Activated CD4-positive, alpha-beta memory T cell treated with anti-CD3 and anti-CD28 coated beads, Interleukin-2, amount 10 ng/mL, durations not matched to agents 7 days and 5 days (primary cell): ENCODE measurements at regions not wholly inside any gene's neighbourhood (a gene's known extent, or its start where the extent isn't known, plus 50 kb on each side); places are given as distances from the start of the nearest gene placed in this dataset.
A peak's percentile ranks its signal among the peaks of the same experiment; 100 is the strongest.

ENCODE experiments used
- CTCF ChIA-PET: fragments of 350-600 bp; sonication (Branson Sonifier 250); formaldehyde crosslinking; loops from one replicate; lab custom pipeline; 2021; ENCODE audit warnings: antibody characterized with exemption, inconsistent platforms; lab: Charles Lee
- POLR2A ChIA-PET: fragments of 350-600 bp; sonication (Branson Sonifier 250); formaldehyde crosslinking; loops from one replicate; lab custom pipeline; 2021; ENCODE audit warnings: antibody characterized with exemption; lab: Charles Lee
- DNase-seq: peaks from one replicate; pipeline ENCODE4 v3.0.0-alpha.2; 2020
- H3K27ac Mint-ChIP-seq: one replicate; pipeline ENCODE4 v1.8.0; 2021; ENCODE audit warnings: mild to moderate bottlenecking, mixed read lengths
- H3K27me3 Mint-ChIP-seq: one replicate; pipeline ENCODE4 v1.8.0; 2021; ENCODE audit warnings: mixed read lengths
- H3K36me3 Mint-ChIP-seq: one replicate; pipeline ENCODE4 v1.8.0; 2021; ENCODE audit warnings: low read depth, mixed read lengths
- H3K4me1 Mint-ChIP-seq: one replicate; pipeline ENCODE4 v1.8.0; 2021; ENCODE audit warnings: mixed read lengths
- H3K4me3 Mint-ChIP-seq: one replicate; pipeline ENCODE4 v1.8.0; 2021; ENCODE audit warnings: mild to moderate bottlenecking, mixed read lengths
- H3K9me3 Mint-ChIP-seq: one replicate; pipeline ENCODE4 v1.8.0; 2021; ENCODE audit warnings: mixed read lengths

DNA sequence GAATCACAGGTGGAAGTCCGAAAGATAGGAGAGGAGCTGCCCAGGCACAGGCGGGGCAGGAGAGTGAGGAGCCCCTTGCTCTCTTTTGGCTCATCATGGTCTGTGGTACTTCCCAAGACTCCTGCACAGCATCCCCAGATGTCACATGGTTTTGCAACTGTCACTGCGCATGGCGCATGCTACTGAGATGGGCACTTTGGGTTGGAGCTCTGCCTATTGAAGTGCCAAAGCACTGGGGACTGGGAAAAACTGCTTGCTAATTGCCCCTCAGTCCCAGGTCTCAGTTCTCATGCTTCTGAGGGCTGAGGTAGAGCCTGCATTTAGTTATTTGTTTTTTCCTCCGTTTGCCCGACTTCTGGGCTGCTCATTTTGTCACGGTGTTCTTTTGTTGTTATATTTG is 156.8 kb upstream of the CDH13 start:
- no peak for DNase-seq
- no peak overlapping the region for H3K27ac Mint-ChIP-seq
- peaks cover 3% of the 10 kb centered on the region for H3K27me3 Mint-ChIP-seq
- no peak overlapping the region for H3K4me3 Mint-ChIP-seq
- ChIA-PET CTCF (no interaction called here), POLR2A (no interaction called here)
- no peaks in the 10 kb centered on the region for H3K9me3 Mint-ChIP-seq
- no peaks in the 10 kb centered on the region for H3K4me1 Mint-ChIP-seq
- no peaks in the 10 kb centered on the region for H3K36me3 Mint-ChIP-seq

DNA sequence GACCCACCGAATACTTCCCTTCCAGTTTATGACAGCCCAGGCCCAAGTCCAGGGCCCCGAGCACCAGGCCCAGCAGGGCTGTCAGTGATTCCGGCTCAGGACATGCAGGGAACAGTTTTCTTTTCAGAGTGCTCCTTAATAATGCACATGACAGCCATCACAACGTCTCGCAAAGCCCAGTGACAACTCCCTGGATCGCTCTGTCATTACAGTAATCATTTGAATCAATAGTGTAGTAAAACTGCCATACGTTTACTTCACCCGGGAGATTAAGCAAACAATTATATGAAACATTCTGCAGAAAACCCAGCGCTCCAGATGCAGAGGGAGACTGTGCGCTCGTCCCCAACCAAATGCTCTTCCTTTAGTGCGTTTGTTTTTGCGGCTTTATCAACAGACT is 162.6 kb upstream of the CDH13 start:
- Mint-ChIP-seq H3K27me3 (no peaks in the 10 kb centered on the region), H3K4me1 (no peaks in the 10 kb centered on the region), H3K4me3 (no peak overlapping the region), H3K36me3 (no peaks in the 10 kb centered on the region), H3K9me3 (no peaks in the 10 kb centered on the region), H3K27ac (no peak overlapping the region)
- CTCF ChIA-PET = no interaction called here
- DNase-seq = no peak
- POLR2A ChIA-PET = no interaction called here

DNA sequence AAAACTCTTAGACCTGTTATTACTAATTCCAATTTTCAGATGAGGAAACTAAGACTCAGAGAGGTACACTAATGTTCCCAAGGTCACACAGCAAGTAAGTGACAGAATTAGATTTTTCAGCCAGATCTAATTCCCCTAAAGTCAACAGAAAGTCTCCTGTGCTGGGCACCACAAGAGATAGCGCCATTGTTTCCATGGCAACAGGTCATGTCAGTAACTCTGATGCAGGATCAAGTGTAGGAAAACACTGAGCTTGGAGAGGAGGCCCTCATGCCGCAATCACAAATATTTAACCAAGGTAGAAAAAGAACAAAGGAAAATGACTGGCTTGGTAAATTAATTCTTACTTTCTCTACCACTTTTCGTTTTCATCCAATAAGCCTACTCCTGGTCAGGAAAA is 166.0 kb upstream of the CDH13 start:
- Mint-ChIP-seq H3K36me3 (no peaks in the 10 kb centered on the region), H3K4me3 (no peak overlapping the region), H3K27me3 (no peaks in the 10 kb centered on the region), H3K4me1 (no peaks in the 10 kb centered on the region), H3K27ac (no peak overlapping the region), H3K9me3 (no peaks in the 10 kb centered on the region)
- no peak for DNase-seq
- ChIA-PET CTCF (no interaction called here), POLR2A (no interaction called here)

DNA sequence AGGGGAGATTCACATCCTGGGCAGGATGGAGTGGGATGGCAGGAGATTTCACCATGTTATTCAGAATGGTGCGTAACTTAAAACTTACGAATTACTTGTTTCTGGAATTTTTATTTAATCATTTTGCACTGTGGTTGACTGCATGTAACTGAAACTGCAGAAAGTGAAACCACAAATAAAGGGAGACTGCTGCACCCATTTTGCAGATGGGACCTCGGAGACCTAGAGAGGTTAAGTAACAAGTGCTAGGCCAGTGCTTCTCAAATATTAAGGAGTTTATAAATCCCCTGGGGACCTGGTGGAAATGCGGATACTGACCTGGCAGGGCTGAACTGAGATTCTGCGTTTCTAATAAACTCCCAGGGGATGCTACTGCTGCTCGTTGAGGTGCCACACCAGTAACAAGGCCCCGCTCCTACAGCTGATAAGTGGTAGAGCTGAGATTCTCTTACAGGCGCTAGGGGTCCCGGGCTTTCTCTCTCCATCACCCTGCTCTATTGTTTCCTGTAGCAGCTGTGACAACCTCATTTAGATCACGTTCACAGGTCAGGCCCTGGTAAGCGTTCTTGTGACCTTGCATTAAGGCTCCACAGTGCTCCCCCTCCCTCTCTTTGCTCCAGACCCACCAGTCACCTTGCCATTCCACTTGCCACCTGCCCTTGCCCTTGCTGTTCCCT is 167.1 kb upstream of the CDH13 start:
- Mint-ChIP-seq H3K27ac (no peak overlapping the region), H3K4me3 (no peak overlapping the region), H3K36me3 (no peaks in the 10 kb centered on the region), H3K27me3 (no peaks in the 10 kb centered on the region), H3K4me1 (no peaks in the 10 kb centered on the region), H3K9me3 (no peaks in the 10 kb centered on the region)
- DNase-seq = no peak
- POLR2A ChIA-PET = no interaction called here
- CTCF ChIA-PET = no interaction called here

DNA sequence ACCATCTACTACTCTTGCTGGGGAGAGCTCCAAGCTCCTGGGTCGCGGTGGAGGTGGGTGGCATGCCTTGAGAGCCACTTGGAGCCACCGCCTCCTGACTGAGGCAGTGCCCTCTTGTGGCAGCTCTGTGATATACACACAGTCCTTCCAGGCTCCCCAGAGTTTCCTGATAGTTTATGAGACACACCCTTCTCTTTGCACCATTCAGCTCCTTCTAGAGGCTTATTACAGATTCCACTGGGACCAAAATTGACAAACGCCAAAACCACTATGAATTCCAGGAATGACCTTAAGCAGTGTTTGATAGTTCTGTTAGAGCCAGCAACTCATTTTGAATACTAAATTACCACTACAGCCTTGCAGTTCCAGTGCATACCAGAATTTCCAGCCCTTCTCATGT is 170.1 kb upstream of the CDH13 start:
- POLR2A ChIA-PET = interaction anchor here (1.1 kb wide), 1 partner anchor 10 kb away, joined by 3 read pairs; no protein-coding TSS in a partner anchor
- peak; percentile 42 for DNase-seq
- Mint-ChIP-seq H3K36me3 (no peaks in the 10 kb centered on the region), H3K9me3 (no peaks in the 10 kb centered on the region), H3K4me1 (no peaks in the 10 kb centered on the region), H3K27ac (no peak overlapping the region), H3K27me3 (no peaks in the 10 kb centered on the region), H3K4me3 (no peak overlapping the region)
- CTCF ChIA-PET = interaction anchor here (0.8 to 1.9 kb wide), 9 partner anchors 9 to 227 kb away, joined by 3 to 24 read pairs (median 5); no protein-coding TSS in a partner anchor

DNA sequence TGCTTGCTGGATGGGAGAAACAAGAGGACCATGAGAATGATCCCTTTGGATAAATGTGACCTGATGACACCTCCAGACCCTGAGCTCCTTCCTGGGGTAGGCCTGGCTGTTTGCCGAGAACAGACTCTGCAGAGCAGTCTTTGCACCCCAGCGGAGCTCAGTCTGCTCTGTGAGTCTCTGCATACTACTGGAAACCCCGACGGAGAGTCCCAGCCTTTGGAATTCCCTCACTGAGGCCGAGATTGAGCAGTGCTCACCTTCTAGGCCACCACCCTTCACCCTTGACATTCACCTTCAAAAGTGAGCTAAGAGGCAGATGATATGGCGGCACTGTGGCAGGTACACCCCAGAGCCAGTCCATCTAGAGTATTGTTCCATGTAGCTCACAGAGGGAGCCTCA is 172.2 kb upstream of the CDH13 start:
- no peak for DNase-seq
- no peaks in the 10 kb centered on the region for H3K4me1 Mint-ChIP-seq
- CTCF ChIA-PET = no interaction called here
- H3K27ac Mint-ChIP-seq = no peak overlapping the region
- H3K36me3 Mint-ChIP-seq = no peaks in the 10 kb centered on the region
- POLR2A ChIA-PET = no interaction called here
- no peaks in the 10 kb centered on the region for H3K9me3 Mint-ChIP-seq
- H3K27me3 Mint-ChIP-seq = no peaks in the 10 kb centered on the region
- no peak overlapping the region for H3K4me3 Mint-ChIP-seq

DNA sequence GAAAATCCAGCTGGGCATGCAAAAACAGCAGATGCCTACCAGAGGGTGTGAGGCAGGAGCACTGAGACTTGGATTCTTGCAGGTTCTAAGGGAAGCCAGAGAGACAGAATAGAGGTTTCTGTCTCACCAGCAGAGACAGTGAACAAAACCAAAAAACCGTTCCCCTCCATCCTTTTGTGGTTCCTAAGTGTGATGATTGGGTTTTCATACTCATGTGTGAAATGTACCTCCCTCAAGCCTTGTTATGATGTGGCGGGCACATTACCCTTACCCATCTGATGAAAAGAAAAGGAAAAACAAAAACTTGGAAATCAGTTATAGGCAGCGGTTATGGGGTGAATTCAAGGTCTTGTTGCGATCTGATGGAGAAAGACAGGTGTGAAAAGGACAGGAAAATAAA is 172.6 kb upstream of the CDH13 start:
- no peak for DNase-seq
- ChIA-PET POLR2A (no interaction called here), CTCF (no interaction called here)
- Mint-ChIP-seq H3K36me3 (no peaks in the 10 kb centered on the region), H3K4me1 (no peaks in the 10 kb centered on the region), H3K27ac (no peak overlapping the region), H3K4me3 (no peak overlapping the region), H3K27me3 (no peaks in the 10 kb centered on the region), H3K9me3 (no peaks in the 10 kb centered on the region)

DNA sequence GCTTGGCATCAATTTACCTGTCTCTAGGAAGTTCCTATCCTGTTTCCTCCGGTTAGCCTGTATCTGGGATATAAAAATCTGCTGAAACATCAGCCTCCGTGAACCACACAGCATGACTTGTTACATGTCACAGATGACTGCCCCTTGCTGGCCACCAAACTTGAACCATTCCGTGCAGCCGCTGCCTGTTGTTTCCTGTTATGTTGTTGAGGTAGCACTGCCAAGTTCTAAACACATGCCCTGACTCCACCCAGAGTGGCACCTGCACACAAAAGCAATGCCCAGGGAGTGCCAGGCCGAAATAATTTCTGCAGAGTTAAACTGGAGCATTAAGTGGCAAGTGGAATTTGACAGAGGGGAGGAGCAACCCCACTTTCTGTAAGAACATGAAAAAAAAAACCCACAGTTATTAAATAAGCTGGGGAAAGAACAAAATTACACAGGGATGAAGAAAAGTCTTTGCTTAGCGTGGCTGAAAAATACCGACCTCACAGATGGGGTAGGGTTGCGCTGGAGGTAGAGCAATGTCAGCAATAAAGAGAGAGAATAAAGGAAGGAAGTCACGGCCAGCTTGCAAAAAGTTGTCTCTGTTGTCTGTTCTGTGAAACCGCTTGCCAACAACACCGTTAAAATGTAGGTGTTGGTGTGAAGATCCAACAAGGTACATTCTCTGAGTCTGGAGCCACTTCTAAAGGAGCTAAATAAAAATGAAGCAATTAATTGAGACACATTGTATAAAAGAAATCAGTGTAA is 174.6 kb upstream of the CDH13 start:
- Mint-ChIP-seq H3K4me1 (no peaks in the 10 kb centered on the region), H3K9me3 (no peaks in the 10 kb centered on the region), H3K36me3 (no peaks in the 10 kb centered on the region), H3K27me3 (no peaks in the 10 kb centered on the region), H3K4me3 (no peak overlapping the region), H3K27ac (no peak overlapping the region)
- POLR2A ChIA-PET = no interaction called here
- DNase-seq = no peak
- CTCF ChIA-PET = interaction anchor here (0.5 kb wide), 1 partner anchor 192 kb away, joined by 3 read pairs; no protein-coding TSS in a partner anchor

DNA sequence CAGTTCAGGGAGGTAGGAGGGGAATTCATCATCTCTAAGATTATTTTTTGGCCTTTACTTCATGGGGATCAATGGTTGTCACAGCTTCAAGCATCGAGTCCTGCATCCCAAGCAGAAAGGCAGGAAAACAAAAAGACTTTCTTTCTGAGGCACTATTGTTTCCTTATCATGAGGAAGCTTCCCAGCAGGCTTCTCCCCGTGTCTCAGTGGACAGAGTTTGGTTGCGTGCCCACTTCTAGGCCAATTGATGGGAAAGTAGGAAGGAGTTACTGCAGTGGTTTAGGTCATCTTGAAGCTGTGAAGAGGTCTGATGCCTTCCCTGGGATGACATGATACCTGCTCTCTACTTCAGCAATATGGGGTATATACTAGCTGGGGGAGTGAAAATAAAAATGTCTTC is 175.3 kb upstream of the CDH13 start:
- CTCF ChIA-PET = no interaction called here
- POLR2A ChIA-PET = no interaction called here

DNA sequence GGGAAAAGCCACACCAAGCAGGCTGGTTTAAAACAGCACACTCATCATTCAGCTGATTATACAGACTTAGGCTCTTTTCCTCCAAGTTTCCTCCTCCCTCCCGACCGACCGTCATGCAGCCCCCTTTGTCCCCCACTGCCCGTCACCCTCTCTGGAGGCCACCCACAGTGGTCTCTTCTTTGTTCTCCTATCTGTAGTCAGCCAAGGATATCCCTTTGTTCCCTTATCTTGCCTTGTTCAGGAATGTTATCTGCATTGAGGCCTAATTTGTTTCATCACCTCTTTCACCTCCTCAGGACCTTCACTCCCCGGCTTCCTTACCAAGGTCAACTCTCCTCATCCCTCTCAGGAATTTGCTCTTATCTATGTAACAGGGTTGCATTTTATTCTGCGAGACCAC is 186.4 kb upstream of the CDH13 start:
- no peaks in the 10 kb centered on the region for H3K4me1 Mint-ChIP-seq
- no peak overlapping the region for H3K27ac Mint-ChIP-seq
- ChIA-PET POLR2A (no interaction called here), CTCF (no interaction called here)
- no peaks in the 10 kb centered on the region for H3K36me3 Mint-ChIP-seq
- H3K27me3 Mint-ChIP-seq = peaks cover 2% of the 10 kb centered on the region
- no peak overlapping the region for H3K4me3 Mint-ChIP-seq
- no peaks in the 10 kb centered on the region for H3K9me3 Mint-ChIP-seq
- no peak for DNase-seq

More for the DNA sequence above, 175.3 kb upstream of the CDH13 start:
- Mint-ChIP-seq H3K4me1 (no peaks in the 10 kb centered on the region), H3K36me3 (no peaks in the 10 kb centered on the region), H3K27ac (no peak overlapping the region), H3K4me3 (no peak overlapping the region), H3K9me3 (no peaks in the 10 kb centered on the region), H3K27me3 (no peaks in the 10 kb centered on the region)
- no peak for DNase-seq

DNA sequence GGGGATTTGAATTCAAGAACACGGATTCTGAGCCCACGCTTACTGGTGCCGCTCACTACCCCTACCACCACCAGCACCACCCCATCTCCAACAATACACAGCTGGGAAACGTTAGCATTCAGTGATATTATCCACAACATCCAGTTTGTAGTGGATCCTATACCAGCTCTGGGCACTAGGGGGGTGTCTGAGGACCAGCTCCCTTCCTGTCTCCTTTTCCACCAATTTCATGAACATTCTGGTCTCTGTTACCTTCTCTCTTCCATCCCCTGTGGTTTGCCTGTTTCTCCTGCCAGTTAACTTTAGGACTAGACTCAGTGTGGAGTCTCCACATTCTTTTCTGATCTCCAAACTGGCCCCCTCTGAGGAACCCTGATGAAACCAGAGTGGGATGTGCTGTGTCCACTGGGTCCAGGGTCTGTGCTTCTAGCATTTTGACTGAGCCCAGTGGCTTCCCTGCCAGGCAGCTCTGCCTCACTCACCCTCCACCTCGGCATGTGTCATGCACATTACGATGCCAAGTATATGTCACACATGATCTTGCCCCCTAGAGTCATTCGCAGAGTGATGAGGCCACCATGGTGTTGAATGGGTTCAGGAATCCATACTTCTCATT is 187.0 kb upstream of the CDH13 start:
- Mint-ChIP-seq H3K27ac (no peak overlapping the region), H3K4me3 (no peak overlapping the region), H3K4me1 (no peaks in the 10 kb centered on the region), H3K9me3 (no peaks in the 10 kb centered on the region), H3K36me3 (no peaks in the 10 kb centered on the region), H3K27me3 (peaks cover under 1% of the 10 kb centered on the region)
- ChIA-PET CTCF (no interaction called here), POLR2A (no interaction called here)
- no peak for DNase-seq

DNA sequence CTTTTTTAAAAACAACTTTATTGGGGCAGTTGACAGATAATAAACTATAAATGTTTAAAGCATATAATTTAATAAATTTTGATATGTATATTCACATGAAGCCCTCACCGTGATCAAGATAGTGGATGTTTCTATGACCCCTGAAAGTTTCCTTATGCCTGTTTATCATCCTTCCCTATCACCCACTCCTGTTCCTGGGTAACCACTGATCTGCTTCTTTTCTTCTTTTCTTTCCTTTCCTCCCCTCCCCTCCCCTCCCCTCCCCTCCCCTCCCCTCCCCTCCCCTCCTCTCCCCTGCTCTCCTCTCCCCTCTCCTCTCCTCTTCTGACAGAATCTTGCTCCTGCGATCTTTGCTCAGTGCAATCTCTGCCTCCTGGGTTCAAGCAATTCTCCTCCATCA is 193.7 kb upstream of the CDH13 start:
- DNase-seq = no peak
- POLR2A ChIA-PET = no interaction called here
- CTCF ChIA-PET = no interaction called here
- H3K9me3 Mint-ChIP-seq = no peaks in the 10 kb centered on the region
- H3K4me1 Mint-ChIP-seq = no peaks in the 10 kb centered on the region
- H3K36me3 Mint-ChIP-seq = no peaks in the 10 kb centered on the region
- H3K27ac Mint-ChIP-seq = no peak overlapping the region
- no peak overlapping the region for H3K4me3 Mint-ChIP-seq
- H3K27me3 Mint-ChIP-seq = peaks cover 7% of the 10 kb centered on the region

DNA sequence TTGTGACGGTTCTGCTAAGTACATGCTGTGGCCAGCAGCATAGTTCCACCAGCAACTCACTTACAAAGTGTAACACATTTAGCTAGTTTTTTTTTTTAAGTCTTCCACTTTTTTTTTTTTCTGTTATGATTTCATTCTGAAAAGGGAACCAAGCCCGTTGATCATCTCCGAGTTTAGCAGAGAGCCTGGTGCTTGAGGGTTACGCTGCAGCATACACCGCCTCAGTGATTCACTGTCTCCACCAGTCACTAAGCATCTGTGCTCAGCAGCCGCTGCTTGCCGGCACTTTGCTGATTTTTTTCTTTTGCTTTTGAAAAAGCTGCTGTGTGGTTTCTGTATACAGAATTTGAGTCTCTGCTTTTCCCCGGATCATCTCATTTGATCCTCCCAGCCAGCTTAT is 194.5 kb upstream of the CDH13 start:
- no peak for DNase-seq
- H3K27me3 Mint-ChIP-seq = peaks cover 7% of the 10 kb centered on the region
- H3K4me1 Mint-ChIP-seq = no peaks in the 10 kb centered on the region
- H3K27ac Mint-ChIP-seq = no peak overlapping the region
- no peak overlapping the region for H3K4me3 Mint-ChIP-seq
- CTCF ChIA-PET = no interaction called here
- POLR2A ChIA-PET = no interaction called here
- H3K36me3 Mint-ChIP-seq = no peaks in the 10 kb centered on the region
- no peaks in the 10 kb centered on the region for H3K9me3 Mint-ChIP-seq
